Activated T-cell treated with anti-CD3 and anti-CD28 coated beads, Interleukin-2, amount 50 U/mL, for 4 hours (primary cell): ENCODE measurements at regions not wholly inside any gene's neighbourhood (a gene's known extent, or its start where the extent isn't known, plus 50 kb on each side); places are given as distances from the start of the nearest gene placed in this dataset.

Experiments
- ATAC-seq, 2 donors: fragments of 200-7000 bp; cut with Tn5 transposase; one replicate each; pipeline ENCODE4 v1.10.0; 2021
- DNase-seq: peaks from one replicate; pipeline ENCODE4 v3.0.0-alpha.2; 2020
- H3K27me3 Mint-ChIP-seq: one replicate; pipeline ENCODE4 v1.8.0; 2021; ENCODE audit warnings: low read depth, mixed read lengths
- H3K36me3 Mint-ChIP-seq: one replicate; pipeline ENCODE4 v1.8.0; 2022; ENCODE audit warnings: mixed read lengths; ENCODE audit not compliant: insufficient read depth
- H3K4me1 Mint-ChIP-seq: one replicate; pipeline ENCODE4 v1.8.0; 2021; ENCODE audit warnings: low read depth, mixed read lengths
- H3K4me3 Mint-ChIP-seq: one replicate; pipeline ENCODE4 v1.8.0; 2021; ENCODE audit warnings: mild to moderate bottlenecking, moderate library complexity, mixed read lengths
- H3K9me3 Mint-ChIP-seq: one replicate; pipeline ENCODE4 v1.8.0; 2021; ENCODE audit warnings: mixed read lengths

GRCh38 chr18:46282646-46283045 is 178.5 kb downstream of the HAUS1 start:
- no peak for DNase-seq
- peaks cover 4% of the 10 kb centered on the region for H3K36me3 Mint-ChIP-seq
- H3K9me3 Mint-ChIP-seq: no peaks in the 10 kb centered on the region
- H3K4me3 Mint-ChIP-seq: no peak overlapping the region
- no peaks in the 10 kb centered on the region for H3K27me3 Mint-ChIP-seq
- no peak for ATAC-seq
- H3K4me1 Mint-ChIP-seq: peaks cover 8% of the 10 kb centered on the region

- ATAC-seq (no peak), DNase-seq (no peak)
- H3K27me3 Mint-ChIP-seq: no peaks in the 10 kb centered on the region
- H3K4me3 Mint-ChIP-seq: no peak overlapping the region
- H3K9me3 Mint-ChIP-seq: no peaks in the 10 kb centered on the region
- peaks cover 2% of the 10 kb centered on the region for H3K4me1 Mint-ChIP-seq
- peaks cover 4% of the 10 kb centered on the region for H3K36me3 Mint-ChIP-seq
Measured at GRCh38 chr18:46283268-46283667, 179.1 kb downstream of the HAUS1 start.

GRCh38 chr18:46283895-46284295 is 179.7 kb downstream of the HAUS1 start:
- H3K4me3 Mint-ChIP-seq: no peak overlapping the region
- no peaks in the 10 kb centered on the region for H3K4me1 Mint-ChIP-seq
- no peaks in the 10 kb centered on the region for H3K27me3 Mint-ChIP-seq
- no peaks in the 10 kb centered on the region for H3K9me3 Mint-ChIP-seq
- H3K36me3 Mint-ChIP-seq: peaks cover 4% of the 10 kb centered on the region
- DNase-seq: no peak
- ATAC-seq: no peak

GRCh38 chr18:46289463-46289862 is 185.3 kb downstream of the HAUS1 start:
- Mint-ChIP-seq H3K27me3 (no peaks in the 10 kb centered on the region), H3K36me3 (peaks cover 4% of the 10 kb centered on the region), H3K4me3 (no peak overlapping the region), H3K4me1 (no peaks in the 10 kb centered on the region), H3K9me3 (no peaks in the 10 kb centered on the region)
- no peak for ATAC-seq
- no peak for DNase-seq

GRCh38 chr18:46289931-46290330 is 185.7 kb downstream of the HAUS1 start:
- H3K36me3 Mint-ChIP-seq: peaks cover 3% of the 10 kb centered on the region
- H3K9me3 Mint-ChIP-seq: no peaks in the 10 kb centered on the region
- no peaks in the 10 kb centered on the region for H3K4me1 Mint-ChIP-seq
- no peaks in the 10 kb centered on the region for H3K27me3 Mint-ChIP-seq
- DNase-seq: no peak
- no peak for ATAC-seq
- no peak overlapping the region for H3K4me3 Mint-ChIP-seq

GRCh38 chr18:46290440-46291020 is 186.3 kb downstream of the HAUS1 start:
- ATAC-seq (no peak), DNase-seq (no peak)
- Mint-ChIP-seq H3K4me1 (no peaks in the 10 kb centered on the region), H3K4me3 (no peak overlapping the region), H3K36me3 (peaks cover 3% of the 10 kb centered on the region), H3K27me3 (no peaks in the 10 kb centered on the region), H3K9me3 (no peaks in the 10 kb centered on the region)

- H3K4me3 Mint-ChIP-seq: no peak overlapping the region
- no peak for ATAC-seq
- DNase-seq: no peak
- peaks cover 3% of the 10 kb centered on the region for H3K36me3 Mint-ChIP-seq
- no peaks in the 10 kb centered on the region for H3K4me1 Mint-ChIP-seq
- no peaks in the 10 kb centered on the region for H3K9me3 Mint-ChIP-seq
- H3K27me3 Mint-ChIP-seq: no peaks in the 10 kb centered on the region
Measured at GRCh38 chr18:46291149-46291548, 187.0 kb downstream of the HAUS1 start.

GRCh38 chr18:46293742-46294181 is 189.6 kb downstream of the HAUS1 start:
- Mint-ChIP-seq H3K27me3 (no peaks in the 10 kb centered on the region), H3K4me1 (peaks cover 3% of the 10 kb centered on the region), H3K9me3 (no peaks in the 10 kb centered on the region), H3K36me3 (peaks cover 1% of the 10 kb centered on the region), H3K4me3 (no peak overlapping the region)
- DNase-seq: no peak
- ATAC-seq: no peak

GRCh38 chr18:46294318-46294717 is 190.1 kb downstream of the HAUS1 start:
- Mint-ChIP-seq H3K36me3 (peaks cover 1% of the 10 kb centered on the region), H3K4me3 (no peak overlapping the region), H3K27me3 (no peaks in the 10 kb centered on the region), H3K9me3 (no peaks in the 10 kb centered on the region), H3K4me1 (peaks cover 3% of the 10 kb centered on the region)
- no peak for DNase-seq
- ATAC-seq: no peak

- peaks cover 3% of the 10 kb centered on the region for H3K4me1 Mint-ChIP-seq
- no peak for DNase-seq
- no peak for ATAC-seq
- peaks cover 1% of the 10 kb centered on the region for H3K36me3 Mint-ChIP-seq
- no peaks in the 10 kb centered on the region for H3K27me3 Mint-ChIP-seq
- H3K4me3 Mint-ChIP-seq: no peak overlapping the region
- H3K9me3 Mint-ChIP-seq: no peaks in the 10 kb centered on the region
Measured at GRCh38 chr18:46294751-46295150, 190.6 kb downstream of the HAUS1 start.

GRCh38 chr18:46295416-46295815 is 191.2 kb downstream of the HAUS1 start:
- H3K9me3 Mint-ChIP-seq: no peaks in the 10 kb centered on the region
- ATAC-seq: no peak
- no peak for DNase-seq
- peaks cover 3% of the 10 kb centered on the region for H3K4me1 Mint-ChIP-seq
- H3K36me3 Mint-ChIP-seq: peaks cover 1% of the 10 kb centered on the region
- H3K27me3 Mint-ChIP-seq: no peaks in the 10 kb centered on the region
- H3K4me3 Mint-ChIP-seq: no peak overlapping the region

- DNase-seq: no peak
- no peaks in the 10 kb centered on the region for H3K27me3 Mint-ChIP-seq
- H3K4me1 Mint-ChIP-seq: peaks cover 3% of the 10 kb centered on the region
- no peaks in the 10 kb centered on the region for H3K9me3 Mint-ChIP-seq
- no peak for ATAC-seq
- H3K36me3 Mint-ChIP-seq: peaks cover 1% of the 10 kb centered on the region
- no peak overlapping the region for H3K4me3 Mint-ChIP-seq
Measured at GRCh38 chr18:46296656-46297055, 192.5 kb downstream of the HAUS1 start.

GRCh38 chr18:46297124-46297523 is 192.9 kb downstream of the HAUS1 start:
- Mint-ChIP-seq H3K4me1 (peaks cover 3% of the 10 kb centered on the region), H3K36me3 (peaks cover 1% of the 10 kb centered on the region), H3K4me3 (no peak overlapping the region), H3K9me3 (no peaks in the 10 kb centered on the region), H3K27me3 (no peaks in the 10 kb centered on the region)
- ATAC-seq (no peak), DNase-seq (no peak)

- DNase-seq (no peak), ATAC-seq (no peak)
- peaks cover 3% of the 10 kb centered on the region for H3K4me1 Mint-ChIP-seq
- H3K36me3 Mint-ChIP-seq: peaks cover 1% of the 10 kb centered on the region
- H3K27me3 Mint-ChIP-seq: peaks cover 3% of the 10 kb centered on the region
- no peak overlapping the region for H3K4me3 Mint-ChIP-seq
- no peaks in the 10 kb centered on the region for H3K9me3 Mint-ChIP-seq
Measured at GRCh38 chr18:46297621-46298020, 193.4 kb downstream of the HAUS1 start.

GRCh38 chr18:46298511-46298910 is 194.3 kb downstream of the HAUS1 start:
- no peaks in the 10 kb centered on the region for H3K9me3 Mint-ChIP-seq
- H3K27me3 Mint-ChIP-seq: peaks cover 11% of the 10 kb centered on the region
- H3K4me1 Mint-ChIP-seq: peaks cover 6% of the 10 kb centered on the region
- H3K4me3 Mint-ChIP-seq: no peak overlapping the region
- H3K36me3 Mint-ChIP-seq: no peaks in the 10 kb centered on the region
- DNase-seq: no peak
- no peak for ATAC-seq
